Left renal pelvis (tissue), 4 donors: ENCODE measurements at regions not wholly inside any gene's neighbourhood (a gene's known extent, or its start where the extent isn't known, plus 50 kb on each side); places are given as distances from the start of the nearest gene placed in this dataset.
"Not testable (repeated sequence)": the region's sequence is repeated elsewhere in the genome, so short reads cannot be mapped to it uniquely, and the experiment has no call there.

Experiments
- DNase-seq, 4 donors: peaks; one replicate each; pipeline ENCODE4 v3.0.0-alpha.2; 2013; ENCODE audit warnings: low read depth in 4 of 4, low spot score in 3 of 4

GRCh38 chr2:63737081-63737751, 104.5 kb upstream of the UGP2 start:
- no peak for DNase-seq

DNA sequence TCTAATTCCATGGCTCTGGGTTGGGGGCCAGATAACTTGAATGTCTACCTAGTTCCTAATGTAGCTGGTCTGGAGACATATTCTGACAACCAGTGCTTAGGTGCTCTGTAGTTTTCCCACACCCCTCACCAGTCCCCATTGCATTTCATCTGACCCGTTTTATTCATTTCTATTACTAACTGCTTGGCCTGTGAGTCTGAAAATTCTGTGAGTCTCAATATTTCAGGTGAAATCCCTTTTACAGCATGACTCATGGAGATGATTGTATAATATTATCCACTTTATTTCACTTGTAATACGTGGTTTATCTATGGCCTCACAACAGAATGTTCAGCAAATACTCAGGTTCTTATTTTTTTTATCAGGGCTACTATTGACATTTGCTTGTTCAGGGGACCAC, 103.7 kb upstream of the UGP2 start:
- no peak for DNase-seq

GRCh38 chr2:63739180-63739579, 102.5 kb upstream of the UGP2 start:
- not testable (repeated sequence) for DNase-seq

- DNase-seq, result no peak
These were observed 101.7 kb upstream of the UGP2 start for GRCh38 chr2:63740020-63740419.

GRCh38 chr2:63740943-63741342, 100.8 kb upstream of the UGP2 start:
- no peak for DNase-seq

DNA sequence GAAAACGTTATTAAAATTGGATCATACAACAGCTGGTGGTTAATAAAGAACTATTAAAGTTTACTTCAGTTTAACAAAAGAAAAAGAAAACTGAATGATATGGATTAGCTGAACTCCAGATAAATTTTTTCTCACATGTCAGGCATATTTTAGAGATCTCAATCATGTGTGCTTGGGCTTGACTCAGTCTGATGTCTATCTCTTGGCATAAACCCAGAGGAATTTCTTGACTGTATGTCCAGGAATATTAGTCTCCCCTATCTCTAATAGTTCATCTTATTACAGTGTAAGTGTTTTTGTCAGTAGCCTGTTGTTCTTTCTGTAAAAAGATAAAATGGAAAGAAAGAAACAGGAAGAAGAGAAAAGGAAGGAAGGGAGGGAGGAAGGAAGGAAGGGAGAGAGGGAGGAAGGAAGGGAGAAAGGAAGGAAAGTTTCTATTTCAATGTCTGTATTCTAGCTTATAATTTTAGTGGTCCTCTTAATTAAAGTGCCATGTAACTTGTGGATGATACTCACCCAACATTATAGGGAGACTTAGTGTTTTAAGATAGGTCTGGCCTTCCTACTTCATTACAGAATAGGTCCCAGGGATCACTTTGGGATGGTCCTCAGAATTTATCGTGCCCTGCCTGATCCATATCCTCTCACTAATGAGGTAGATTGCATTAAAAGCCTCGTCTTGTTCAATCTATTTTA, 99.7 kb upstream of the UGP2 start:
- no peak for DNase-seq

DNA sequence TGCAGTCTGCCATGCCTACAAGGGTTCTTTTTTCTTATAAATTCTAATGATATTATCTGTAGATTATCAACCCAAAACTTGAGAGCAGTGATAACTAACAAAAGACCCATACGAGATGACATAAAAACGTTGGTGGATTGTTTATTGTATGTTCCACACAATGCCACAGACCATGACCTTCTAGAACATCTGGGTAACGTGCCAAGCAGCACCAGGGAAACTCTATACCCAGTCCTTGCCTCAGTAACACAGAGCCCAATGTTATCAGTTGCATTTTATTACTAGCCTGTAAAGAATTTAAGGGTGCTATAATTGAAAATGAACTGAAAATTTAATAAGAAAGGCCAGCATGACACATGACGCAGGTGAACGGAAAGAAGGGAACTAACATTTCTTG, 99.1 kb upstream of the UGP2 start:
- no peak for DNase-seq

DNA sequence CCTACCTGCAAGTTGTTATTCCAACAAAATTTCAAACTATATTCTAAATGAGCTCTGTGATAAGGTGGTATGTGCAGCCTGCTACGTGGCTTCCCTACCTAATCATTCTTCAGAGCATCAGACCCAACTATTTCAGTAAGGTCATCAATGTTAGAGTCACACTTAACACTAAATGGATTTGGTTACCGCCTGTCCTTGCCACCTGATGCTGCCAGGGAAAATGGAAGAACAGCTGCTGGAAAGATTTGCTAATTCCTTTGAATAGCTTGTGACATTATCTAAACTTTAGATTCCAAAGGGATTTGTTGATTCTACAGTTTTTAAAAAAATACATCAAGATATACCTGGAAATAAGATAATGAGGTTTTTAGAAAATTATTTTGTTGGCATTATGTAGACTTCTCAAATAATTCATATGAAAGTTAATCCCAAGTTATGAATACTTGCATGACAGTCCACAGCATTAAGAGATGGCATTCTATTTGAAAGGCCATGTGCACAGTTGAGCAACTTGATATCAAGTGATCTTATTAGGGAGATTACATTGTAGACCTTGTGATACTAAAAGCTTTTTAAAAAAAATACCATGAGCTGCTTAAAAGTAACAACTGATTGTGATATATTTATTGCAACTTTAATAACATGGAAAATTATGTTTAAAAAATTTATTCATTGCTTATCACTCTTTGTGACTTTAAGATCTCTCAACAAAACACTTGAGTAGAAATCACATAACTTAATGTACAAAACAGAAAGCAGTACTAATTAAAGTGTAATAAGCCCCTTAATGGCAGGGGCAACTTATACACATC, 98.3 kb upstream of the UGP2 start:
- DNase-seq, result no peak

GRCh38 chr2:63743982-63744966, 97.4 kb upstream of the UGP2 start:
- no peak for DNase-seq

- not testable (repeated sequence) for DNase-seq
These were observed 95.1 kb upstream of the UGP2 start for GRCh38 chr2:63746548-63746947.

- no peak for DNase-seq
These were observed 89.8 kb upstream of the UGP2 start for GRCh38 chr2:63751901-63752300.

DNA sequence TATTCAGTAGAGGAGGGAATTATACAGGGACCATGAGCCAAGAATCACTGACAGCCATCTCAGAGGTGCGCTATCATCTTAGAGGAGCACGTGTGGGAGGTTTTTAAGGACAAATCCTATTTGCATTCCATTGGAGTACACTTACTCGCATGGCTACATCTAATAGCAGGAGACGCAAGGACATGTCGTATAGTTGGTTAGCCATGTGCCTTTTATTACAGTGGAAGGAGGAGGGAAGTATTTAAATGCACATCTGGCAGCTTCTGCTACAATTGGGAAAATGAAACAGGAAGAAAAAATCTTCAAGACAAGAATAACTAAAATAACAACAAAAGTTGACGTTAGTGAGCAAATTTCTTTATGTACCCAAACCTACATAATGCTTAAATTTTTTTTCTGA, 86.5 kb upstream of the UGP2 start:
- DNase-seq, result peak in 1 of 4 donors; percentile 15

- no peak for DNase-seq
These were observed 85.7 kb upstream of the UGP2 start for GRCh38 chr2:63755965-63756364.

DNA sequence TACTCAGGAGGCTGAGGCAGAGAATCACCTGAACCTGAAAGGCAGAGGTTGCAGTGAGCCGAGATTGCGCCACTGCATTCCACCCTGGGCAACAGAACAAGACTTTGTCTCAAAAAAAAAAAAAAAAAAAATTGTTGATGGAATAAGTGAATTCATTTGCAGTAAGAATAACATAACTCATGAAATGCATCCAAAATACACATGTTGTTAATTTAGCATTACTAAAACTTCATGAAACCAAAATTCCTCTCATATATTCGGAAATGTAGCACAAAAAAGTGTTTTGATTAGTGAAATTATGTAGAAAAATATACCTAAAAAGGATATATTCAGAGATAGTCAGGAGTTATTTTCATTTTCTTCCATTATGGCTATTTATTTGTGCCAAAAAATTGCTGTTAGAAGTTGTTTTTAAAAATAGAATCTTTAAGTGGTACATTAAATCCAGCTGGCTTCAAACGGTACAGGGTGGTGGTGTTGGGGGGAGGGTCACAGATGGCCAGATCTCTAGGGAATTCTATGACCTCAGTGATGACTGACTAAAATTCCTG, 78.2 kb upstream of the UGP2 start:
- no peak for DNase-seq

DNA sequence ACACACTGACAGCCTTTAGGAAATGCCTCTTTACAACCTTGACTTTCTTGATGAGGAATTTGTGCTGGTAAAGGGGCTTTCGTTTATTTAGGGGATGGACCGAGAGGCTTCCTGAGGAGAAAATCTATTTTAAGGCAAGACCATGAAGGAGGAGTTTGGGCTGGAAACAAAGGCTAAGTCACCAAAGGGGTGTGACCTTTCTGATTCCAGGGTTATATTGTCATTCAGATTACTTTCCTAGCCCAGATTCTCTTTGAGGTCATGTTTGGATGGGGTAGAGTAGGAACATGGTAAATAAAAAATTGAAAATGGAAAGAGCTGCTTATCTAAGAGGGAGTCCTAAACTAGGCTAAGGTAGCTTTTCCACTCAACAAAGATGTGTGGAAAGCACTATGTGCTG, 77.1 kb upstream of the UGP2 start:
- no peak for DNase-seq

GRCh38 chr2:63765117-63765516, 76.6 kb upstream of the UGP2 start:
- DNase-seq, result no peak

GRCh38 chr2:63767307-63767706, 74.4 kb upstream of the UGP2 start:
- no peak for DNase-seq

DNA sequence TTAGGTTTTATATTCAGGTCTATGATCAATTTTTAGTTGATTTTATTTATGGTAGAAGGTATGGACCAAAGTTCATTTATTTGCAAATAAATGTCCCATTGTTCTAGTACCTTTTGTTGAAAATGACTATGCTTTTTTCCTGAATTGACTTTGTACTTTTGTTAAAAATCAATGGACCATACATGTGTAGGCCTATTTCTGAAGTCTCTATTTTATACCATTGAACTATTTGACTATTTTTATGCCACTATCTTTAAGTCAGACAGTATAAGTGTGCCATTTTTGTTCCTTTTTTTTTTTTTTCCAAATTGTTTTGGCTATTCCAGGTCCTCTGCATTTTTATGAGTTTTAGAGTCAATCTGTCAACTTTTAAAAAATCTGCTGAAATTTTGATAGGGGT, 73.6 kb upstream of the UGP2 start:
- no peak for DNase-seq

DNA sequence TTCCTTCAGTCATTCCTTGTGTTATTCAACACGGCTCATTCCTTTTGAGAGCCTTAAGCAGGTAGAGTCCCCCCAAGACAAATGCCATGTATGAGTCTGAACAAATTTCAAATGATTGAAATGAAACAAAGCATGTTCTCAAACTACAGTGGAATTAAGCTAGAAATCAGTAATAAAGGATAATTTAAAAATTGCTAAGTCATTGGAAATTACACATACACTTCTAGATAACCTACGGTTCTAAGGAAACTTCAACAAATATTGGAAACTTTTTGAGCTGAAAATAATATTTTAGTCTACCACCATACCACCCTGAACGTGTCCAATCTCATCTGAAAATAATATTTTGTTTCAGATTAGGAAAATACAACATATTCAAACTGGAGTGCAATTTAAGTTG, 71.8 kb upstream of the UGP2 start:
- no peak for DNase-seq

DNA sequence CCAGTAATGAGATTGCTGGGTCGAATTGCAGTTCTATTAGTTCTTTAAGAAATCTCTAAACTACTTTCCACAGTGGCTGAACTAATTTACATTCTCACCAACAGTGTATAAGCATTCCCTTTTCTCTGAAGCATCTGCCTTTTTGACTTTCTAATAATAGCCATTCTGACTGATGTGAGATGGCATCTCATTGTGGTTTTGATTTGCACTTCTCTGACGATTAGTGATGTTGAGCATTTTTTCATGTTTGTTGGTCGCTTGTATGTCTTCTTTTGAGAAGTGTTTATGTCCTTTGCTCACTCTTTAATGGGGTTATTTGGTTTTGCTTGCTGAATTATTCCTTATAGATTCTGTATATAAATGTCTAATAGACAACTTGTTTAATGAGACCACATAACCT, 69.6 kb upstream of the UGP2 start:
- DNase-seq, result no peak
